Neuronal stem cell (in vitro differentiated cells): ENCODE measurements at regions not wholly inside any gene's neighbourhood (a gene's known extent, or its start where the extent isn't known, plus 50 kb on each side); places are given as distances from the start of the nearest gene placed in this dataset.

Source experiments
- DNase-seq: peaks from one replicate; pipeline ENCODE4 v3.0.0-alpha.2; 2013; ENCODE audit warnings: low spot score
- H2AFZ ChIP-seq: one replicate; pipeline ENCODE4 v1.6.1; 2013; ENCODE audit warnings: mild to moderate bottlenecking, low read length, inconsistent platforms
- H2AK5ac ChIP-seq: 2 replicates; pipeline ENCODE4 v1.6.1; 2013; ENCODE audit warnings: low read depth, mild to moderate bottlenecking, inconsistent platforms, low read length, moderate library complexity, mixed read lengths
- H2BK120ac ChIP-seq: 2 replicates; pipeline ENCODE4 v1.6.1; 2013; ENCODE audit warnings: low read depth, mild to moderate bottlenecking, inconsistent platforms, low read length, moderate library complexity, mixed read lengths
- H2BK12ac ChIP-seq: one replicate; pipeline ENCODE4 v1.6.1; 2013; ENCODE audit warnings: low read length, inconsistent platforms
- H2BK15ac ChIP-seq: 2 replicates; pipeline ENCODE4 v1.6.1; 2013; ENCODE audit warnings: mild to moderate bottlenecking, low read length, inconsistent platforms, mixed read lengths
- H2BK5ac ChIP-seq: one replicate; pipeline ENCODE4 v1.6.1; 2013; ENCODE audit warnings: inconsistent platforms, mild to moderate bottlenecking, low read length, moderate library complexity
- H3K14ac ChIP-seq: one replicate; pipeline ENCODE4 v1.6.1; 2013; ENCODE audit warnings: low read length, inconsistent platforms
- H3K18ac ChIP-seq: 2 replicates; pipeline ENCODE4 v1.6.1; 2013; ENCODE audit warnings: low read length, inconsistent platforms
- H3K23ac ChIP-seq: 2 replicates; pipeline ENCODE4 v1.6.1; 2013; ENCODE audit warnings: low read depth, mild to moderate bottlenecking, mixed read lengths, low read length, inconsistent platforms; ENCODE audit not compliant: poor library complexity
- H3K27ac ChIP-seq: replicated peaks from 3 replicates; pipeline ENCODE4 v1.5.1; 2013; ENCODE audit warnings: low read length, inconsistent platforms
- H3K27me3 ChIP-seq, 3 experiments: 2 replicates each; pipeline ENCODE4 v1.6.1; 2013; ENCODE audit warnings: low read length in 3 of 3, mild to moderate bottlenecking in 2 of 3, inconsistent platforms in 1 of 3, low read depth in 1 of 3, mixed read lengths in 1 of 3, moderate library complexity in 1 of 3; ENCODE audit not compliant: control insufficient read depth in 3 of 3, insufficient read depth in 3 of 3
- H3K36me3 ChIP-seq, 2 donors: replicated peaks in 1 of 2; 2 replicates each; pipeline ENCODE4 v1.6.1; 2013; ENCODE audit warnings: low read length in 2 of 2; ENCODE audit not compliant: control insufficient read depth in 2 of 2, insufficient read depth in 2 of 2
- H3K4ac ChIP-seq: 2 replicates; pipeline ENCODE4 v1.6.1; 2013; ENCODE audit warnings: inconsistent platforms, mild to moderate bottlenecking, low read length, moderate library complexity
- H3K4me1 ChIP-seq, 2 donors: 1 replicate in 1 of 2; 2 replicates in 1 of 2; pipeline ENCODE4 v1.6.1; 2013; ENCODE audit warnings: low read length in 2 of 2, low read depth in 1 of 2; ENCODE audit not compliant: control insufficient read depth in 2 of 2, insufficient read depth in 1 of 2
- H3K4me2 ChIP-seq: one replicate; pipeline ENCODE4 v1.6.1; 2013; ENCODE audit warnings: mild to moderate bottlenecking, low read length, inconsistent platforms; ENCODE audit not compliant: insufficient read depth, poor library complexity, severe bottlenecking
- H3K4me3 ChIP-seq, 2 donors: 2 replicates each; pipeline ENCODE4 v1.5.1; 2013; ENCODE audit warnings: low read length in 2 of 2, mild to moderate bottlenecking in 2 of 2, inconsistent platforms in 1 of 2, moderate library complexity in 1 of 2
- H3K79me1 ChIP-seq: one replicate; pipeline ENCODE4 v1.6.1; 2013; ENCODE audit warnings: low read depth, mild to moderate bottlenecking, inconsistent platforms, low read length, moderate library complexity
- H3K9ac ChIP-seq: one replicate; pipeline ENCODE4 v1.6.1; 2013; ENCODE audit warnings: mild to moderate bottlenecking, low read depth, low read length, inconsistent platforms; ENCODE audit not compliant: poor library complexity
- H3K9me3 ChIP-seq, 2 donors: replicated peaks in 1 of 2; 2 replicates each; pipeline versions ENCODE3 to v1.6.1; 2013; ENCODE audit warnings: low read length in 2 of 2, mild to moderate bottlenecking in 2 of 2, inconsistent platforms in 1 of 2, low read depth in 1 of 2, mixed read lengths in 1 of 2, moderate library complexity in 1 of 2; ENCODE audit not compliant: control insufficient read depth in 2 of 2, insufficient read depth in 1 of 2
- H4K8ac ChIP-seq: one replicate; pipeline ENCODE4 v1.6.1; 2013; ENCODE audit warnings: low read depth, mild to moderate bottlenecking, inconsistent platforms, low read length, moderate library complexity
- H4K91ac ChIP-seq: one replicate; pipeline ENCODE4 v1.6.1; 2013; ENCODE audit warnings: low read length, low read depth, mild to moderate bottlenecking, inconsistent platforms; ENCODE audit not compliant: poor library complexity
- WGBS, 2 donors: extraction: QIAGEN DNeasy Blood & Tissue Kit; methylation state at CpG; one replicate each; pipeline ENCODE4 v1.1.7; 2013; ENCODE audit warnings: missing lambda C conversion rate in 2 of 2, mixed read lengths in 1 of 2; ENCODE audit not compliant: insufficient read length in 2 of 2, insufficient replicate concordance in 1 of 2; ENCODE audit errors: extremely low coverage in 2 of 2; 5-methylcytosine and 5-hydroxymethylcytosine counted together

GRCh38 chr1:195574511-195574910 is 1033.7 kb downstream of the KCNT2 start:
- H4K8ac ChIP-seq: no peak overlapping the region
- H3K14ac ChIP-seq: no peak overlapping the region
- no peak overlapping the region for H3K4ac ChIP-seq
- H3K4me3 ChIP-seq: no peak overlapping the region
- no peak overlapping the region for H4K91ac ChIP-seq
- no peak overlapping the region for H3K9ac ChIP-seq
- H2BK120ac ChIP-seq: no peak overlapping the region
- no peak overlapping the region for H2BK12ac ChIP-seq
- peaks cover 0 to 3% of the 10 kb centered on the region in 2 donors for H3K9me3 ChIP-seq
- H3K4me2 ChIP-seq: no peak overlapping the region
- H3K23ac ChIP-seq: no peak overlapping the region
- no peak overlapping the region for H3K27ac ChIP-seq
- no peak overlapping the region for H2BK15ac ChIP-seq
- H3K79me1 ChIP-seq: no peaks in the 10 kb centered on the region
- H2BK5ac ChIP-seq: no peak overlapping the region
- H3K4me1 ChIP-seq: no peaks in the 10 kb centered on the region
- H2AK5ac ChIP-seq: no peak overlapping the region
- H3K36me3 ChIP-seq: no peaks in the 10 kb centered on the region
- no peak for DNase-seq
- H2AFZ ChIP-seq: no peak overlapping the region
- peaks cover 0 to 1% (median 0%) of the 10 kb centered on the region in 3 experiments for H3K27me3 ChIP-seq
- no peak overlapping the region for H3K18ac ChIP-seq

GRCh38 chr1:195569934-195570333 is 1038.3 kb downstream of the KCNT2 start:
- no peaks in the 10 kb centered on the region for H3K4me1 ChIP-seq
- no peak overlapping the region for H2AK5ac ChIP-seq
- H2AFZ ChIP-seq: no peak overlapping the region
- no peaks in the 10 kb centered on the region for H3K27me3 ChIP-seq
- no peak overlapping the region for H3K4ac ChIP-seq
- no peaks in the 10 kb centered on the region for H3K79me1 ChIP-seq
- no peak overlapping the region for H3K4me3 ChIP-seq
- H3K36me3 ChIP-seq: no peaks in the 10 kb centered on the region
- H3K4me2 ChIP-seq: no peak overlapping the region
- no peak overlapping the region for H3K27ac ChIP-seq
- no CpG with 5 or more reads among the region's 3 CpGs for WGBS, 2 donors
- no peak overlapping the region for H3K18ac ChIP-seq
- no peak for DNase-seq
- no peak overlapping the region for H3K23ac ChIP-seq
- no peak overlapping the region for H2BK5ac ChIP-seq
- no peak overlapping the region for H4K91ac ChIP-seq
- H4K8ac ChIP-seq: no peak overlapping the region
- no peak overlapping the region for H2BK12ac ChIP-seq
- no peak overlapping the region for H3K9ac ChIP-seq
- H2BK120ac ChIP-seq: no peak overlapping the region
- no peaks in the 10 kb centered on the region for H3K9me3 ChIP-seq
- H3K14ac ChIP-seq: no peak overlapping the region
- no peak overlapping the region for H2BK15ac ChIP-seq

GRCh38 chr1:195568389-195568788 is 1039.9 kb downstream of the KCNT2 start:
- no peaks in the 10 kb centered on the region for H3K4me1 ChIP-seq
- no peak for DNase-seq
- H3K18ac ChIP-seq: no peak overlapping the region
- no peaks in the 10 kb centered on the region for H3K27me3 ChIP-seq
- no peak overlapping the region for H4K8ac ChIP-seq
- H3K36me3 ChIP-seq: no peaks in the 10 kb centered on the region
- H3K4me3 ChIP-seq: no peak overlapping the region
- H4K91ac ChIP-seq: no peak overlapping the region
- no peak overlapping the region for H3K9ac ChIP-seq
- no peak overlapping the region for H3K27ac ChIP-seq
- no peak overlapping the region for H2BK120ac ChIP-seq
- H2BK5ac ChIP-seq: no peak overlapping the region
- no peak overlapping the region for H2AFZ ChIP-seq
- H3K9me3 ChIP-seq: no peaks in the 10 kb centered on the region
- no peaks in the 10 kb centered on the region for H3K79me1 ChIP-seq
- no peak overlapping the region for H3K4me2 ChIP-seq
- H2BK15ac ChIP-seq: no peak overlapping the region
- H2BK12ac ChIP-seq: no peak overlapping the region
- H3K23ac ChIP-seq: no peak overlapping the region
- H3K4ac ChIP-seq: no peak overlapping the region
- H3K14ac ChIP-seq: no peak overlapping the region
- H2AK5ac ChIP-seq: no peak overlapping the region

- no peak for DNase-seq
- no peak overlapping the region for H3K4ac ChIP-seq
- no peak overlapping the region for H2BK12ac ChIP-seq
- H2AK5ac ChIP-seq: no peak overlapping the region
- H2BK120ac ChIP-seq: no peak overlapping the region
- no peak overlapping the region for H3K14ac ChIP-seq
- H2AFZ ChIP-seq: no peak overlapping the region
- H3K23ac ChIP-seq: no peak overlapping the region
- no peak overlapping the region for H4K91ac ChIP-seq
- no peak overlapping the region for H2BK15ac ChIP-seq
- H3K27me3 ChIP-seq: no peaks in the 10 kb centered on the region
- no peaks in the 10 kb centered on the region for H3K4me1 ChIP-seq
- no peak overlapping the region for H3K4me3 ChIP-seq
- H3K9ac ChIP-seq: no peak overlapping the region
- no peak overlapping the region for H4K8ac ChIP-seq
- H3K9me3 ChIP-seq: no peaks in the 10 kb centered on the region
- no peaks in the 10 kb centered on the region for H3K36me3 ChIP-seq
- H2BK5ac ChIP-seq: no peak overlapping the region
- no peak overlapping the region for H3K18ac ChIP-seq
- WGBS, 2 donors: no CpG with 5 or more reads among the region's 2 CpGs
- H3K27ac ChIP-seq: no peak overlapping the region
- no peaks in the 10 kb centered on the region for H3K79me1 ChIP-seq
- no peak overlapping the region for H3K4me2 ChIP-seq
Measured at GRCh38 chr1:195562074-195562473, 1046.2 kb downstream of the KCNT2 start.
